ENCODE measurements at regions not wholly inside any gene's neighbourhood (a gene's known extent, or its start where the extent isn't known, plus 50 kb on each side); places are given as distances from the start of the nearest gene placed in this dataset.

GRCh38 chr5:122668552-122668951 is 106.3 kb upstream of the SNX2 start:
- TF ChIP-seq POLR2A (IDR thresholded peaks at IDR 0.05; ENCODE audit: low read length) (no peak), GATA1 (IDR thresholded peaks at IDR 0.05; ENCODE audit: low read depth, low read length) (no peak)

All from erythroblast (primary cell).